GM18508 (cell line): ENCODE measurements at regions not wholly inside any gene's neighbourhood (a gene's known extent, or its start where the extent isn't known, plus 50 kb on each side); places are given as distances from the start of the nearest gene placed in this dataset.

Experiments used
- ATAC-seq: cut with Tn5 transposase; IDR thresholded peaks from one replicate; pipeline ENCODE4 v1.9.1; 2021; ENCODE audit warnings: moderate number of reproducible peaks; ENCODE audit not compliant: insufficient read depth, unreplicated experiment

DNA sequence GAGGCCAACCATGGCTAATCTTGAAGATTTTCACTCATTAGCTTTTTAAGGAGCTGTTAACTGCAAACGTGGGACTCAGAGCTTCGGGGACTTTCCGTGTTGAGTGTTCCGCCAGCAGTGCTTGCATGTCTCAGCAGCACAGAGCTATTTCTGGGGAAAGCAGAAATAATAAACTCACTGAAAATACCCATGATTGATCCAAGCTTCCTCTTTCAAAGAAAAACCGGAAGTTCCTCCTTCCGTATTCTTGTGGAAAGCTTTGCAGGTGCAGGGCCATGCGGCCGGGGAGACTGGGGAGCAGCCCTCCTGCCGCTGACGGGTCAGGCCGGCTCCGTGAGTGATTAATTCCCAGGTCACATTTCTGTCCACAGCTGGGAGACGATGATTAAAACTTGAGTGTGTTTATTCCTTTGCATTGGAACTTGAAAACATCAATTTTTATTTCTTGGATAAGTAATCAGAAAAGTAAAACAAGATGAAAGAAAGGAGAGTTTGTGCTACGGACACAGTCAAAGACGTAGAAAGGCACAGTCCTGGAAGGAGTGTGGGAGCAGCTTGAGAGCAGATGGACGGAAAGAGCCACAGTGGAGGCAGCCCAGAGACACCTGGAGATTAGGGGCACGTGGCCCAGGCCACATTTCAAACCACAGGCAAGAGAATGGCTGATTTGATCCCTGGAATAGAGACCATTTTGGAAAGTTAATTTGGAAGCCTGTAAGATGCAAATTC lies 54.2 kb upstream of the CTDP1 start:
- ATAC-seq, result peak; percentile 76

DNA sequence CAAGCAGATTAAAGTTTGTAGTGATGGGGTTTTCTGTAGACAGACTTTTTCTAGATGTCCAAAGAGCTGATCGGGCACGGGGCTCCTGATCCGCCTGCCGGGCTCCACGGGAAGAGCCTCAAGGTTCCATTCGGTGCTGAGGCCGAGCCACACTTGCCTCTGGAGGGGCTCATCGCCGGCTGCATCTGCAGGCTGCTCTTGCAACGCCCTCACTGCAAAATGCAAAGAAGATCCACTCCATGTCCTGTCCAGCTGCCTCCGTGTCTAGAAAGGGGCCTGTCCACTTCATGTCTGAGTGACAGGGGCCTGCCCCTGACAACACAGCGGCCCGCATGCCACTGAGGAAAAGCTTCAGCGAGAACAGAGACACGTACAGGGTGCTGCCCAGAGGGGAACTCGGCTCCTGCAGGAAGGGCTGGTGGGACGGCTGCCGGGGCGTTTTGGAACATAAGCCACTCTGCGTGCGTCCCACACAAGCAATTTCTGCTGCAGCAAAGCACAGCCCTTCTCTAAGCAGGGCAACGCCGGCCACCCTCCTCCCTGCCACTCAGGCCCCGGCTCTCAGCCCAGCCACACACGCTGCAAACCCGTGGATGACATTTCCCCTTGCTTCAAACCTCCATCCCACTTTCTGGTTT lies 53.6 kb upstream of the CTDP1 start:
- no peak for ATAC-seq

- ATAC-seq, result no peak
These were observed 52.5 kb upstream of the CTDP1 start for GRCh38 chr18:79626905-79627749.

DNA sequence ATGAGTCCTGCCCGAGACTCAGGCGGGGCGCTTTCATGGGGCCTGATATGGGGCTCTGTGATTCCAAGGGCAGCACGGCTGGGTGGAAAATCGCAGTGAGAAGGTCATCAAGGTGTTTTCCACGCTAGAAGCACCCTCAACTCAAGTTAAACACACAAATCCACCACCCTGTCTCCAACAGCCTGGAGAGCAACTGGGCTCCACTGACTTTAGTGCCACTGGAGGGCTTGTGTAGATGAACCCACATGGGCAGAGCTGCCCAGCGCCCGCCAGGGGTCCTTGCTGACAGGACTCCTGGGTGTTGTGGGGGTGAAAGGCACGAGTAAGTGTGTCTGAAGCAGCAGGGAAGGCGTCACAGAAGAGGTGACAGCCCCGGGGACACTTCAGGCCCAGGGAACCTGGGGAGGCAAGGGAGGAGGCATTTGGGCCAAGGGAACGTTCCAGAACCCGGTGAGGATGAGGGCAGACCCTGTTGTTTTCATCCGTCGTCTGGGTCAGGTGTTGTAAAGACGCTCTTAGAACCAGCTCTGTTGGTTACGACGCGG lies 51.8 kb upstream of the CTDP1 start:
- no peak for ATAC-seq

DNA sequence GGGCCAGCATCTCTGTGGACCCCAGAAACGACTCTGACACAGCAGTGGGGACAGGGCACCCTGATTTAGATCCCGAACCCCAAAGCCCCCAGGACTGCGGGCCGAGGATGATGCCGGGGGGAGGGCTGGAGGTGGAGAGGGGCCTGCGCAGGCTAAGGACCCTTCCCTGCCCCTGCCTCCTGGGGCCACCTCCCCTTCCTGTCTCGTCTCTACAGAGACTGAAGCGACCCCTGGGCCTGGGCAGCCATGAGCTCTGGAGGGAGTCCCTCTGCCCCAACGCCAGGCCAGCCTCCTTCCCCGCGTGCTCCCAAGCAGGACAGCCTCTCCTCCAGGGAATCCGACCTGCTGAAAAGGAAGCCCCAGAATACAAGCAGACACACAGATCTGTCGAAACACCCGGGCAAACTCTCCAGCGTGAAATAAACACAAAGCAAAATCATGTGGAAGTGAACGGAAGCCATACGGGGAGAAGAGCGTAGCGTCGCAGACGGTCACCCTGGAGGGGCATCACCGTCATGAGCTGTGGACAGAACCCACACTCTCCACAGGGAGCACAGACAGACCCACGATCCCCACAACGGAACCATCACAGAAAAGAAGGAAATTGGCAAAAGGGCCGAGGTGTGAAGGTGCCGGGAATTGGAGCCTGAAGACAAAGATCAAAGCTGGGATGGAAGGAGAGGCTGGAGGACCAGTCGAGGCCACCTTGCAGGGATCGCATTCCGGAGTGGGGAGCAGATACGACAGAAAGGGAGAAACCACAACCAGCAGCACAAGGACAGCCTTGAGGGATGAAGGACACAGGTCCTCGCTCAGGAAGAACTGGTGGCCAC lies 51.0 kb upstream of the CTDP1 start:
- ATAC-seq, result no peak

DNA sequence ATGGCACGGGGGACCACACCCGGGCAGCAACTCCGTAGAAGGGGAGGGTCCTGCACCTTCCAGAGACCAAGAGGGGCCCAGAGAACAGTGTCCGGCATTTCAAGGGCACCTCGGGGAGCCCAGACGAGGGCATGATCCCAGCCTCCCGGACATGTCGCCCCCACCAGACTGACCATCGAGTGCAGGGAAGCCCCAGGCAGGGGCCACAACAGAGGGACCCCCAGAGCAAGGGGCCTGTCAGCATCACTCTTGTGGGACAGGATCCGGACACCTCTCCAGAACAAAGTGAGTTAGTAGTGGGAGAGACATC lies 50.4 kb upstream of the CTDP1 start:
- no peak for ATAC-seq

DNA sequence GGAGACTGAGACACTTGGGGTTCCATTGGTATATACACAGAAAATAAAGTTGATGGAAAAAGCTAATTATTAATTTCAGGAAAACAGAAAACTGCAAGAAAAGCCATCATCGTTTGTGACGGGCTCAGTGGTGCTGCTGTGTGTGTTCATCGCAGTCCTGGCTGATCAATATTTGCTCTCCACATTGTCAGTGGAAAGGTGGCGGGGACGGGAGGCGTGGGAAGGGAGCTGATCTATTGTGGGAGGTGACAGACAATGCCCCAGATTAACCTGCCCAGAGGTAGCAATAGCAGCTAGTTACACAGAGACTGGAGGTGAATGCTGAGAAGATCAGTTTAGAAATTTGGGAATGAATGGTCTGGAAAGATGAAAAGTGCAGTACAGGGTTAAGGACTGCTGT lies 50.0 kb upstream of the CTDP1 start:
- ATAC-seq, result no peak
